ENCODE measurements at regions not wholly inside any gene's neighbourhood (a gene's known extent, or its start where the extent isn't known, plus 50 kb on each side); places are given as distances from the start of the nearest gene placed in this dataset.
"Not testable (repeated sequence)": the region's sequence is repeated elsewhere in the genome, so short reads cannot be mapped to it uniquely, and the experiment has no call there.

DNA sequence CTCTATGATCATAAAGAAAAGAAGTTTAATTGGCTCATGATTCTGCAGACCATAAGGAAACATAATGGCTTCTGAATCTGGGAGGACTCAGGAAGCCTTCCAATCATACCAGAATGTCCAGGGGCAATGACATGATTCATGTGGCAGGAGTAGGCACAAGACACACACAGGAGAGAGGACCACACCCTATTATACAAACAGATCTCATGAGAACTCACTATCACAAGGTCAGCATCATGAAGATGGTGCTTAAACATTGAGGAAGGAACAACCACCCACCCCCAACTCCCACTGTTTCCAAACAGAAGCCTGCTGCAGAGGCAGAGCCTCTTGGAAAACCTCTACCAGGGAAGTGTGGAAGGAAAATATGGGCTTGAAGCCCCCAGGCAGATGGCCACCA is 267.4 kb downstream of the POTED start:
- H3K4me1 ChIP-seq (ENCODE audit: control insufficient read depth in 5 of 5, insufficient read depth in 5 of 5, low read length in 5 of 5); H3K4me3 ChIP-seq (ENCODE audit: low read depth in 1 of 5, low read length in 5 of 5); H3K36me3 ChIP-seq (ENCODE audit: control insufficient read depth in 5 of 5, insufficient read depth in 5 of 5, low read length in 5 of 5); H3K9me3 ChIP-seq (ENCODE audit: control insufficient read depth in 5 of 5, low read length in 5 of 5); H3K27ac ChIP-seq (ENCODE audit: low read depth, low read length); H3K27me3 ChIP-seq (ENCODE audit: control insufficient read depth in 5 of 5, insufficient read depth in 4 of 5, low read length in 5 of 5); H3K9ac ChIP-seq (ENCODE audit: low read length in 5 of 5): not testable (repeated sequence)

DNA sequence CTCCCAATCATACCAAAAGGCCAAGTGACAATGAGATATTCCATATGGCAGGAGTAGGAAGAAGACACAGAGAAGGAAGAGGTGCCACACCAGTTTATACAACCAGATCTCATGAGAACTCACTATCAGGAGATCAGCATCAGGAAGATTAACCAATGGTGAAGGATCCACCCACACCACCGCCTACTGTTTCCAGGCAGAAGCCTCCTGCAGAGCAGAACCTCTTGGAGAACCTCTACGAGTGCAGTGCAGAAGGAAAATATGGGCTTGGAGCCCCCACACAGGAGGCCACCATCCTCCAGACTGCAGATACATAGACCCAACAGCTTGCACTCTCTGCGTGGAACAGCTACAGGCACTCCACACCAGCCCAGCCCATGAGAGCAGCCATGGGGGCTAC is 264.4 kb downstream of the POTED start:
- H3K27me3 ChIP-seq (ENCODE audit: control insufficient read depth in 5 of 5, insufficient read depth in 4 of 5, low read length in 5 of 5); H3K4me1 ChIP-seq (ENCODE audit: control insufficient read depth in 5 of 5, insufficient read depth in 5 of 5, low read length in 5 of 5); H3K27ac ChIP-seq (ENCODE audit: low read depth, low read length); H3K36me3 ChIP-seq (ENCODE audit: control insufficient read depth in 5 of 5, insufficient read depth in 5 of 5, low read length in 5 of 5); H3K9me3 ChIP-seq (ENCODE audit: control insufficient read depth in 5 of 5, low read length in 5 of 5); H3K4me3 ChIP-seq (ENCODE audit: low read depth in 1 of 5, low read length in 5 of 5); H3K9ac ChIP-seq (ENCODE audit: low read length in 5 of 5): not testable (repeated sequence)

DNA sequence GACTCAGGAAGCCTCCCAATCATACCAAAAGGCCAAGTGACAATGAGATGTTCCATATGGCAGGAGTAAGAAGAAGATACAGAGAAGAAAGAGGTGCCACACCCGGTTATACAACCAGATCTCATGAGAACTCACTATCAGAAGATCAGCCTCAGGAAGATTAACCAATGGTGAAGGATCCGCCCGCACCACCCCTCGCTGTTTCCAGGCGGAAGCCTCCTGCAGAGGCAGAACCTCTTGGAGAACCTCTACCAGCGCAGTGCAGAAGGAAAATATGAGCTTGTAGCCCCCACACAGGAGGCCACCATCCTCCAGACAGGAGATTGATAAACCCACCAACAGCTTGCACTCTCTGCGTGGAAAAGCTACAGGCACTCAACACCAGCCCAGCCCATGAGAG is 245.1 kb downstream of the POTED start:
- Histone ChIP-seq H3K4me1 (ENCODE audit: control insufficient read depth in 5 of 5, insufficient read depth in 5 of 5, low read length in 5 of 5) (no peaks in the 10 kb centered on the region), H3K27ac (ENCODE audit: low read depth, low read length) (no peak overlapping the region), H3K9me3 (ENCODE audit: control insufficient read depth in 5 of 5, low read length in 5 of 5) (no peaks in the 10 kb centered on the region), H3K4me3 (ENCODE audit: low read depth in 1 of 5, low read length in 5 of 5) (no peak overlapping the region), H3K27me3 (ENCODE audit: control insufficient read depth in 5 of 5, insufficient read depth in 4 of 5, low read length in 5 of 5) (no peaks in the 10 kb centered on the region), H3K9ac (ENCODE audit: low read length in 5 of 5) (no peak overlapping the region), H3K36me3 (ENCODE audit: control insufficient read depth in 5 of 5, insufficient read depth in 5 of 5, low read length in 5 of 5) (no peaks in the 10 kb centered on the region)

DNA sequence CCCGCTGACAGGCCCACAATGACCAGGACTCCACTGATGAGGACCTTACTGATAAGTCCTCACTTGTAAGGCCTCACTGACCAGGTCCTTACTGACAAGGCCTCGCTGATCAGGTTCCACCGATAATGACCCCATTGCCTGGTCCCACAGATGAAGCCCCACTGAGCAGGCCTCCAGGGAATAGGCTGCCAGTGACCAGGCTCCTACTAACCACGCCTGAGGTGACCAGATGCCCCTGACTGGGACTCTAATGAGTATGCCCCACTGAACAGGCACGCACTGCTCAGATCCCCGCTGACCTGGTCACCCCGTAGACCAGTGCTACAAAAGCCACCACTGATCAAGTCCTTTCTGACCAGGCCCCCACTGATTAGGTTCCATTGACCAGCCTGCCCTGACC is 241.2 kb downstream of the POTED start:
- H3K4me3 ChIP-seq (ENCODE audit: low read depth in 1 of 5, low read length in 5 of 5); H3K9ac ChIP-seq (ENCODE audit: low read length in 5 of 5); H3K36me3 ChIP-seq (ENCODE audit: control insufficient read depth in 5 of 5, insufficient read depth in 5 of 5, low read length in 5 of 5); H3K27ac ChIP-seq (ENCODE audit: low read depth, low read length); H3K4me1 ChIP-seq (ENCODE audit: control insufficient read depth in 5 of 5, insufficient read depth in 5 of 5, low read length in 5 of 5); H3K27me3 ChIP-seq (ENCODE audit: control insufficient read depth in 5 of 5, insufficient read depth in 4 of 5, low read length in 5 of 5); H3K9me3 ChIP-seq (ENCODE audit: control insufficient read depth in 5 of 5, low read length in 5 of 5): not testable (repeated sequence)

DNA sequence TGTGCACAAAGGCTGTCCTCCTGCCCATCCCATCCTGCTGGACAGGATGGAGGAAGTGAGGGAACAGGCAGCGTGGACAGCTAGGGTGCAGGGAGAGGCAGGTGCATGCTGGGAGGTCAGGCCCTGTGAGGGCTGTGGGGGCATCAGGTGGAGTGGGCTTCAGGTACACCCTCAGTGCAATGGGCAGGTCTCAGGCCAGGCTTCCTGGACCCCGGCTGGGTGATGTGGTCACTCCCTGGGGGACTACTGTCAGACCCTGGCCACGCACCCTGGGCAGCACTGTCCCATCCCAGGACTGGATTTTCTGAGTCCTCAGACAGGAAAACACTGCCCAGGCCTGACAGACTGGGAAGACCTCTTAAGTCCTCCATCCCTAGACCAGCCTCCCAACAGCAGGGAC is 239.9 kb downstream of the POTED start:
- H3K27me3 ChIP-seq (ENCODE audit: control insufficient read depth in 5 of 5, insufficient read depth in 4 of 5, low read length in 5 of 5); H3K36me3 ChIP-seq (ENCODE audit: control insufficient read depth in 5 of 5, insufficient read depth in 5 of 5, low read length in 5 of 5); H3K4me3 ChIP-seq (ENCODE audit: low read depth in 1 of 5, low read length in 5 of 5); H3K9ac ChIP-seq (ENCODE audit: low read length in 5 of 5); H3K4me1 ChIP-seq (ENCODE audit: control insufficient read depth in 5 of 5, insufficient read depth in 5 of 5, low read length in 5 of 5); H3K27ac ChIP-seq (ENCODE audit: low read depth, low read length); H3K9me3 ChIP-seq (ENCODE audit: control insufficient read depth in 5 of 5, low read length in 5 of 5): not testable (repeated sequence)

DNA sequence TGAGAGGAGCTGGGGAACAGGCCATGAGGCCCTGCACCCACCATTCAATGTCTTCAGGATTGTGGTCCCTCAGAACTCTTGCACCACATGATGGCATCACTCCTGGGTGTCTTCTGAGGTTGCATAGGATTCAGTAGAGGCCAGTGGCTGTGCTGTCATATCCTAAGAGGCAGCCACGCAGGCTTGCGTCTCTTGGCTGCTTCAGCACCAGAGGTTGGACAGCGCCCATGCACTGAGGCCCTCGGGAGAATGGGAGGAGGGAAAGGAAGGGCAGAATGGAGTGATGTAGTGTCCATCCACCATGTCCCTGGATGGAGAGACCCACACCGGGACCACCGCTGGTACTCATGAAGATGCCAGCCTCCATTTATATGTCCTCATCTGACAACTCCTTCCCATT is 237.1 kb downstream of the POTED start:
- not testable (repeated sequence) for H3K36me3 ChIP-seq (ENCODE audit: control insufficient read depth in 5 of 5, insufficient read depth in 5 of 5, low read length in 5 of 5); H3K4me3 ChIP-seq (ENCODE audit: low read depth in 1 of 5, low read length in 5 of 5); H3K4me1 ChIP-seq (ENCODE audit: control insufficient read depth in 5 of 5, insufficient read depth in 5 of 5, low read length in 5 of 5); H3K9ac ChIP-seq (ENCODE audit: low read length in 5 of 5); H3K27me3 ChIP-seq (ENCODE audit: control insufficient read depth in 5 of 5, insufficient read depth in 4 of 5, low read length in 5 of 5); H3K9me3 ChIP-seq (ENCODE audit: control insufficient read depth in 5 of 5, low read length in 5 of 5); H3K27ac ChIP-seq (ENCODE audit: low read depth, low read length)

DNA sequence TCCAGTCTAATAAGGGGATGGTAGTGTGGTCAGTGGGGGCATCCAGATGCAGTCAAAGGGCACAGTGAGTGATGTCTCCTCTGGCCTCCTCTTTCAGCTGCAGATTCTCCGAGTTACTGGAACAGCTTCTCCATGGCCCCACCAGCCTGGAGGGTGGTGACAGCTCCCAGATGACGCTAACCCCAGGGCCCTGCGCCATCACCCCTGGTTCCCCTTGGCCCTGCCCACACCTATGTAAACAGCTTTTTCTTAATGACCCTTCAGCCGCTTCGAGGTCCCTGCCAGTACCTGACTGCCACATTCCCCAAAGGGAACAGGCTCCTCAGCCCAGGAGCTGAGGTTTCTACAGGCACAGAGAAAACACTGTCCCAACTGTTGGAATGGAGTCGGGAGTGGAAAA is 235.0 kb downstream of the POTED start:
- H3K27ac ChIP-seq (ENCODE audit: low read depth, low read length); H3K9ac ChIP-seq (ENCODE audit: low read length in 5 of 5); H3K4me3 ChIP-seq (ENCODE audit: low read depth in 1 of 5, low read length in 5 of 5); H3K36me3 ChIP-seq (ENCODE audit: control insufficient read depth in 5 of 5, insufficient read depth in 5 of 5, low read length in 5 of 5); H3K27me3 ChIP-seq (ENCODE audit: control insufficient read depth in 5 of 5, insufficient read depth in 4 of 5, low read length in 5 of 5); H3K4me1 ChIP-seq (ENCODE audit: control insufficient read depth in 5 of 5, insufficient read depth in 5 of 5, low read length in 5 of 5); H3K9me3 ChIP-seq (ENCODE audit: control insufficient read depth in 5 of 5, low read length in 5 of 5): not testable (repeated sequence)

DNA sequence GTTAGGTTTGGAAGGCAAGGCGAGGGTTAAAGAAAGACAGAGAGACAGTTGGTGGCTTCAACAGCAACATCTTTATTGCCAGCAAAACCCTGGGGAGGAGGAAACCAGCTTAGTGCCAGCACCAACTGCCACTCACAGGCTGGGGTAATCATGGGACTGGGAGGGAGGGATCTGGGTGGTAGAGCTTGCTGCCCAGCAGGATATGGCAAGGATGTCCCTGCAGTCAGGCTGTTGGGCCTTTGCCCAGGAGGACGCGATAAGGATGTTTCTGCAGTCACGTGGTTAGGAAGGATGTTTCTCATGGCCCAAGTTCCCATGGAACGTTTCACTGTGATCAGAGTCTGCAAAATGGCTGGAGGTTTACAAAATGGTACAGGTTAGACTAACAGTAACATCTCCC is 233.5 kb downstream of the POTED start:
- H3K27ac ChIP-seq (ENCODE audit: low read depth, low read length); H3K36me3 ChIP-seq (ENCODE audit: control insufficient read depth in 5 of 5, insufficient read depth in 5 of 5, low read length in 5 of 5); H3K27me3 ChIP-seq (ENCODE audit: control insufficient read depth in 5 of 5, insufficient read depth in 4 of 5, low read length in 5 of 5); H3K4me1 ChIP-seq (ENCODE audit: control insufficient read depth in 5 of 5, insufficient read depth in 5 of 5, low read length in 5 of 5); H3K4me3 ChIP-seq (ENCODE audit: low read depth in 1 of 5, low read length in 5 of 5); H3K9ac ChIP-seq (ENCODE audit: low read length in 5 of 5); H3K9me3 ChIP-seq (ENCODE audit: control insufficient read depth in 5 of 5, low read length in 5 of 5): not testable (repeated sequence)

DNA sequence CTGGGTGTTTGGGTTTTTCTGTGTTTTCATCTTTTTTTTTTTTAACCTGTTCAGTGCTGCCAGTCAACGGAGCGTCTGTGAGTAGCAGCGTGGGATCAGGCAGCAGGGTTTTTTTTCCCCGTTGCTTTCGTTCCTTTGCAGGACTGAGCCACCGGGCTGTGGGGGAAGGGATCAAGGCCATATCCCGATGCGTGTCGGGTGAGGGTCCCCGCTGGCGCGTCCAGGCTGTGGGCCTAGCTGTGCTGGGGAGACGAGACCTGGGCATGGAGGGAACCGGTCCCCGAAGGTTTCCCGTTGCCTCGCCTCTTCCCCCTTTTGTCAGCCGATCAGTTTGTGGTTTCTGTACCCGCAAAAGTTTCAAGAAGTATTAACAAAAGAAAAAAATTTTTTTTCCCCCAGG is 218.1 kb downstream of the POTED start:
- not testable (repeated sequence) for H3K27me3 ChIP-seq (ENCODE audit: control insufficient read depth in 5 of 5, insufficient read depth in 4 of 5, low read length in 5 of 5); H3K36me3 ChIP-seq (ENCODE audit: control insufficient read depth in 5 of 5, insufficient read depth in 5 of 5, low read length in 5 of 5); H3K4me1 ChIP-seq (ENCODE audit: control insufficient read depth in 5 of 5, insufficient read depth in 5 of 5, low read length in 5 of 5); H3K4me3 ChIP-seq (ENCODE audit: low read depth in 1 of 5, low read length in 5 of 5); H3K9me3 ChIP-seq (ENCODE audit: control insufficient read depth in 5 of 5, low read length in 5 of 5); H3K9ac ChIP-seq (ENCODE audit: low read length in 5 of 5); H3K27ac ChIP-seq (ENCODE audit: low read depth, low read length)

DNA sequence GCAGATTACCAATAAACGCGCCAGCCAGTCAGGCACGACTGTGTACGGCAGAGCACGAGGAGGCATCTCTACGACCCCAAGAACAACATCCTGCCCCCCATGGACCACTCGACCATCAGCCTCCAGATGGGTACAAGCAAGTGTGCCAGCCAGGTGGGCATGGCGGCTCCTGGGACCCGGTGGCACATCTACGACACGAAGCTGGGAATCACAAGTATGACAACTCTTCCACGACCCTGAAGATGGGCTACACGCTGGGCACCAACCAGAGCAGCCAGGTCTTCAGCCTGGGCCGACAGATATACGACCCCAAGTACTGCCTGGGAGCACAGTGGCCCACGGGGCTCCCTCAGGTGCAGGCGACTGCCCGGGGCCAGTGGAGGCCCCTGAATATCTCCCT is 217.6 kb downstream of the POTED start:
- Histone ChIP-seq H3K27ac (ENCODE audit: low read depth, low read length) (no peak overlapping the region), H3K36me3 (ENCODE audit: control insufficient read depth in 5 of 5, insufficient read depth in 5 of 5, low read length in 5 of 5) (no peaks in the 10 kb centered on the region), H3K27me3 (ENCODE audit: control insufficient read depth in 5 of 5, insufficient read depth in 4 of 5, low read length in 5 of 5) (peaks cover 0 to 2% (median 0%) of the 10 kb centered on the region in 5 donors), H3K9me3 (ENCODE audit: control insufficient read depth in 5 of 5, low read length in 5 of 5) (peaks cover 0 to 5% (median 0%) of the 10 kb centered on the region in 5 donors), H3K4me3 (ENCODE audit: low read depth in 1 of 5, low read length in 5 of 5) (no peak overlapping the region), H3K4me1 (ENCODE audit: control insufficient read depth in 5 of 5, insufficient read depth in 5 of 5, low read length in 5 of 5) (no peaks in the 10 kb centered on the region), H3K9ac (ENCODE audit: low read length in 5 of 5) (no peak overlapping the region)

DNA sequence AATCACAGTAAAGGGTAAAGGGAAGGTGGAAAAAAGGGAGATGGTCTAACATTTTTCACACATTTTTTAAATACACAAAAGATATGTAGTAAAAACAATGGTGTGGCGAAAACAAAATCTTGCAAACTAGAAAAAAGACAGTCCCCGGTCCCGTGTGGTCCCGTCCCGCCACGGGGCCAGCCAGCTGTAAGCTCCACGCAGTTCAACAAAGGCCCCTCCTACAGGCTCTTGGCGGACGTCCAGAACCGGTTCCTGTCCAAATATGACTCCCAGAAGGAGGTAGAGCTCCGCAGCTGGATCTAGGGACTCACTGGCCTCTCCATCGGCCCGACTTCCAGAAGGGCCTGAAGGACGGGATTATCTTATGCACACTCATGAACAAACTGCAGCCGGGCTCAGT is 216.9 kb downstream of the POTED start:
- not testable (repeated sequence) for H3K4me3 ChIP-seq (ENCODE audit: low read depth in 1 of 5, low read length in 5 of 5); H3K9me3 ChIP-seq (ENCODE audit: control insufficient read depth in 5 of 5, low read length in 5 of 5); H3K9ac ChIP-seq (ENCODE audit: low read length in 5 of 5); H3K36me3 ChIP-seq (ENCODE audit: control insufficient read depth in 5 of 5, insufficient read depth in 5 of 5, low read length in 5 of 5); H3K27ac ChIP-seq (ENCODE audit: low read depth, low read length); H3K4me1 ChIP-seq (ENCODE audit: control insufficient read depth in 5 of 5, insufficient read depth in 5 of 5, low read length in 5 of 5); H3K27me3 ChIP-seq (ENCODE audit: control insufficient read depth in 5 of 5, insufficient read depth in 4 of 5, low read length in 5 of 5)

All from subcutaneous abdominal adipose tissue (tissue), 5 donors.